Calu3 (cell line): ENCODE measurements at regions not wholly inside any gene's neighbourhood (a gene's known extent, or its start where the extent isn't known, plus 50 kb on each side); places are given as distances from the start of the nearest gene placed in this dataset.
A peak's percentile ranks its signal among the peaks of the same experiment; 100 is the strongest.

Source experiments
- BruUV-seq: library from RNA; stranded (reverse); fragments of 400-500 nt; replicated peaks from 2 replicates; lab custom pipeline; 2021; lab: Mats Ljungman, UMichigan
- CTCF ChIA-PET: fragments of 300-600 bp; sonication (Branson Sonifier 250); formaldehyde crosslinking; loops from one replicate; lab custom pipeline; 2022; ENCODE audit warnings: antibody characterized with exemption; lab: Charles Lee
- DNase-seq: peaks from one replicate; pipeline ENCODE4 v3.0.0; 2022
- H3K27ac Mint-ChIP-seq: one replicate; pipeline ENCODE4 v1.8.0; 2022; ENCODE audit warnings: mixed read lengths; ENCODE audit not compliant: unreplicated experiment
- H3K27me3 Mint-ChIP-seq: one replicate; pipeline ENCODE4 v1.8.0; 2022; ENCODE audit warnings: mixed read lengths; ENCODE audit not compliant: unreplicated experiment
- H3K36me3 Mint-ChIP-seq: one replicate; pipeline ENCODE4 v1.8.0; 2022; ENCODE audit warnings: mild to moderate bottlenecking, moderate library complexity, mixed read lengths; ENCODE audit not compliant: insufficient read depth, unreplicated experiment
- H3K4me1 Mint-ChIP-seq: one replicate; pipeline ENCODE4 v1.8.0; 2022; ENCODE audit warnings: mild to moderate bottlenecking, low read depth, mixed read lengths; ENCODE audit not compliant: unreplicated experiment
- H3K4me3 Mint-ChIP-seq: one replicate; pipeline ENCODE4 v1.8.0; 2022; ENCODE audit warnings: mild to moderate bottlenecking, low read depth, moderate library complexity, mixed read lengths; ENCODE audit not compliant: unreplicated experiment
- H3K9me3 Mint-ChIP-seq: one replicate; pipeline ENCODE4 v1.8.0; 2022; ENCODE audit warnings: low read depth, mixed read lengths; ENCODE audit not compliant: unreplicated experiment
- CTCF ChIP-seq: fragments of 200-600 bp; IDR thresholded peaks from one replicate; pipeline ENCODE4 v1.8.0; 2022; ENCODE audit warnings: antibody characterized with exemption; ENCODE audit not compliant: unreplicated experiment
- intact Hi-C: fragments of 100-400 bp; cut with micrococcal nuclease; formaldehyde crosslinking; loops from one replicate; pipeline ENCODE4 v1.10.0; 2022; ENCODE audit not compliant: unreplicated experiment

- H3K9me3 Mint-ChIP-seq, result no peaks in the 10 kb centered on the region
- peak overlapping the region; percentile 36 for H3K27ac Mint-ChIP-seq
- no peak for TF ChIP-seq CTCF
- intact Hi-C loops, result no loop called here
- H3K4me3 Mint-ChIP-seq, result no peak overlapping the region
- CTCF ChIA-PET, result interaction anchor here (0.6 kb wide), 1 partner anchor 75 kb away, joined by 3 read pairs; no protein-coding TSS in a partner anchor
- peaks cover 26% of the 10 kb centered on the region for H3K4me1 Mint-ChIP-seq
- no peaks in the 10 kb centered on the region for H3K36me3 Mint-ChIP-seq
- no TSS peak for BruUV-seq
- DNase-seq, result peak; percentile 11
- H3K27me3 Mint-ChIP-seq, result no peaks in the 10 kb centered on the region
These were observed 243.6 kb upstream of the DKK2 start for GRCh38 chr4:107279733-107280132.

DNA sequence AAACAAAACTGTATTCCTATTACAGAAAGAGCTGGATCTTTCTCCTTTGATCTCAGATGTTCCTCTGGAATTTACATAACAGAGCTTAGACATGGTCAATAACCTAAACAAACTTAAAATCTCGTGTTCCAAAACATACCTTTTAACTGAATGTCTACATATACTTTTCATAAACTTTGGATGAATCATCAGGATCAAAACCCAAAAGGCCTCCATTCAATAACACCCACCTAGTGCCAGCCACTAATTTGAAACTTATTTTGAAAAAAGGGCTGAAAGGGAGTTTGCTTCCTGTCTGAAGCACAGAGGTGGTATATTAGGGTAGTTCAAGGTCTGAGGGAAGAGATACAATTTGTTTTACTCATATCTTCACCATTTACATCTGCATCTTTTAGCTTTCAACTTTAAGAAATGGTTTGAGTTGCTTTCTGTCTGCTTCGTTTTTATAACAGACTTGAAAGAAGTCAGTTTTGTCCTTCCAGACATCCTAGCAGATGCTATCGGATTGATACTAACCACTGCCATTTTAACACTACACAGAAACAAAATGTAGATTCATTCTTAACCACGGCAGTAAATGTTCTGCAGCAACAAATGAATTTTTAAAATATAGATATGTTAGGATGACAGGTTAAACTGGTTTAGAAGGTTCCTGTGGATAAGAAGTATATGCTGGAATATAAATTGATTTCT, 242.8 kb upstream of the DKK2 start:
- Mint-ChIP-seq H3K9me3 (no peaks in the 10 kb centered on the region), H3K27ac (peak overlapping the region; percentile 36), H3K36me3 (no peaks in the 10 kb centered on the region), H3K4me3 (no peak overlapping the region), H3K4me1 (peaks cover 25% of the 10 kb centered on the region), H3K27me3 (no peaks in the 10 kb centered on the region)
- BruUV-seq, result no TSS peak
- no peak for TF ChIP-seq CTCF
- CTCF ChIA-PET, result no interaction called here
- intact Hi-C loops, result no loop called here
- no peak for DNase-seq

DNA sequence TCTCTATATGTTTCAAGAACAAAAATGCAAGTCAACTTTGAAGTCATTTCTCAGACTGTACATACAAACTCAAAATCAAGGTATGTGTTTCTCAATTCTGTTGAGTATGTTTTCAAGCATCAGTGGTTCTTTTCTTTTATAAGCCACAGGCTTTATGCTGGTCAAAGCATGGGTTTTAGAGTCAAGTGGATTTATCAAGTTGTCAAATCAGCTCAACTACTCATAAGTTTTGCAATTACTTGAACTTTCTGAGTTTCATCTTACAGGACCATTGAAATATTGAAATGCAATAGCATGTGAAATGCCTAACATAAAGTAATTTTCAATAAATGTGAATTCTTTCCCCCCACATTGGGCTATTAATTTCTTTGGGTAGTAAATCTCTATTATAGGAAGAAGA, 239.9 kb upstream of the DKK2 start:
- TF ChIP-seq CTCF, result no peak
- Mint-ChIP-seq H3K9me3 (no peaks in the 10 kb centered on the region), H3K4me3 (no peak overlapping the region), H3K27me3 (no peaks in the 10 kb centered on the region), H3K36me3 (no peaks in the 10 kb centered on the region), H3K4me1 (peaks cover 14% of the 10 kb centered on the region), H3K27ac (no peak overlapping the region)
- intact Hi-C loops, result no loop called here
- no peak for DNase-seq
- CTCF ChIA-PET, result no interaction called here
- BruUV-seq, result no TSS peak

GRCh38 chr4:107275225-107275624, 239.1 kb upstream of the DKK2 start:
- no TSS peak for BruUV-seq
- Mint-ChIP-seq H3K4me3 (no peak overlapping the region), H3K36me3 (no peaks in the 10 kb centered on the region), H3K27ac (no peak overlapping the region), H3K4me1 (peaks cover 9% of the 10 kb centered on the region), H3K27me3 (no peaks in the 10 kb centered on the region), H3K9me3 (no peaks in the 10 kb centered on the region)
- intact Hi-C loops, result loop anchor here (1.0 kb wide), 1 partner anchor 19 kb away; no protein-coding TSS in a partner anchor
- CTCF ChIA-PET, result no interaction called here
- no peak for DNase-seq
- no peak for TF ChIP-seq CTCF
